Fibroblast of skin of left biceps (primary cell): ENCODE measurements at regions not wholly inside any gene's neighbourhood (a gene's known extent, or its start where the extent isn't known, plus 50 kb on each side); places are given as distances from the start of the nearest gene placed in this dataset.
"Not testable (repeated sequence)": the region's sequence is repeated elsewhere in the genome, so short reads cannot be mapped to it uniquely, and the experiment has no call there.

Experiments
- DNase-seq, 2 experiments: peaks; one replicate each; pipeline ENCODE4 v3.0.0-alpha.2; 2013; ENCODE audit warnings: low read depth in 2 of 2

DNA sequence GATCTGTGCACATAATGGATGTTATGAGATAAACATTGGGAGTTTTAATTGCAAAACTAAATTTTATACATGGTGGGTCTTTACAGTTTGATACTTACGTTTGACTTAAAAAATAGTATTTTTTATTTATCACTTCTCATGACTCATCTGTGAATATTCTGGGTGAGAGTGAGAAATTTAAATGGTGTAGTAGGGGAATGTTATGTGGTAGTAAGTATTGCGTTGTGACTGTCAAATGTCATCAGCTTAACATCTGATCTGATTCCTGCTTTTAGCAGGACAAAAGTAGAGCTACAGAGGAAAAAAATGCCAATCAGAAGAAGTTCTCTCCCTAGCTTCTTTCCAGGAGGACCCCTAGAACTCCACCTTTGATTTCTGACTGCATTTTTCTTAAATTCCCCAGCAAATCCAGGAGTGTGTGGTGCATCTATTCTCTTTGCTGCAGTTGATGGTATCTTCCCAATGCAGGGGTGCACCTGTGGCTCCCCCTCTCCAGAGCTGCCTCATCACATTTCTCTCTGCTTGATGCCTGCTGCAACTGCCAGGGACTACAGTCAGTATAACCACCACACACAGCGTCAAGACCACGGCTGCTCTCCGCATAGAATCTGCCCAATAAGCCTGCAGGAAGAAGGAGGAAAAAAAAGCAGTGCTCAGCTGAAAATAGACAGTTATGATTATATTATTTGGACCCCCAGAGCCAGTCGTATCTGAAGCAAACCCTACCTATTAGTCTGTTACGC is 151.3 kb upstream of the THUMPD2 start:
- DNase-seq = no peak

DNA sequence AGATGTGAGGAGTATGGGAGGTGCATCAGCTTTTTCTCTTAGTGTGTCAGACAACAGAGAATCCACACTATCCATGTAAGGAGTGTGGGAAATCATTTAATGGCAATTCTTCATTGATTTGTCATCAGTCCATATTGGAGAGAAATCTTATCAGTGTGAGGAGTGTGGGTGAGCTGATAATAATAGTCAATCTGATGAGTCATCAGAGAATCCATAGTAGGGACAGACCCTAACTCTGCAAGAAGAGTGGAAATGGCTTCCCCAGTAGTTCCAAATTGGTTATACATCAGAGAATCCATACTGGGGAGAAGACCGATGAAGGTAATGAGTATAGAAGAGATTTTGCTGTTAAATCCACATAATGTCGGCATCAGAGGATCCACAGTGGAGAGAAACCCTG is 150.5 kb upstream of the THUMPD2 start:
- no peak for DNase-seq

DNA sequence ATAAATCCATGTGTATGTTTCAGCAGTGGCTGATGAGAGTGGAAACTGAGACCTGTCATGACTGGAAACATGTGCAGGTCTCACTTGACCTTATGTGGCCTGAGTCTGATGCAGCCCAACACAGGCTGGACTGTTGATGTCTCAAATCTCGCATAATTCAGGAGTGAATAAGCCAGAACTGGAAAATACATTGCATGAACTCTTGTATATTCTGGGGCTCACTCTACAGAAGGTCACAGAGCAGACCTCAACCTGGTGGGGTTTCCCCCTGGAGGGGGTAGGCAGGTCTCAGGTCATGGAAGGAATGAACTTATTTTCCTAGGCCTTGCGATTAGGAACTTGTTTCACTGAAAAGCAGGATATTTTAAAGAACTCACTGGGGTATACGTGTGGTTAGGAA is 146.3 kb upstream of the THUMPD2 start:
- DNase-seq = no peak

DNA sequence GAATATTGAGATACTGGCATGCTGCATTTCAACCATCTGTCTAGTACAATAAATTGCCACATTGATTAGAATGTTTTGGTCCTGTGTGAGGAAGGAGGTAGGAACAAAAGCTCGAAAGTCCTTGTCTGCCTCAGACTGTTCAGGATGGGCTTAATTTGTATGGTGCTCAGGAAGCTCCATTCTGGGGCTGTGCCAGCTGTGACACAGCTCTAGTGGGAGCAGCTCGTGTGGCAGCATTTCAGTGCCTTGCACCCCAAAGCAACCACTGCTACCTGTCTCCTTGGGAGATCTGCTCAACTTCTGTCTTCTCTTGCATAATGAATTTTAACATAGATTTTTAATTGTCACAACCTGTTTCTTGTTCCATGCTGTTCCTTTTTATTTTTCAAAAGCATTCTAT is 144.4 kb upstream of the THUMPD2 start:
- no peak for DNase-seq

DNA sequence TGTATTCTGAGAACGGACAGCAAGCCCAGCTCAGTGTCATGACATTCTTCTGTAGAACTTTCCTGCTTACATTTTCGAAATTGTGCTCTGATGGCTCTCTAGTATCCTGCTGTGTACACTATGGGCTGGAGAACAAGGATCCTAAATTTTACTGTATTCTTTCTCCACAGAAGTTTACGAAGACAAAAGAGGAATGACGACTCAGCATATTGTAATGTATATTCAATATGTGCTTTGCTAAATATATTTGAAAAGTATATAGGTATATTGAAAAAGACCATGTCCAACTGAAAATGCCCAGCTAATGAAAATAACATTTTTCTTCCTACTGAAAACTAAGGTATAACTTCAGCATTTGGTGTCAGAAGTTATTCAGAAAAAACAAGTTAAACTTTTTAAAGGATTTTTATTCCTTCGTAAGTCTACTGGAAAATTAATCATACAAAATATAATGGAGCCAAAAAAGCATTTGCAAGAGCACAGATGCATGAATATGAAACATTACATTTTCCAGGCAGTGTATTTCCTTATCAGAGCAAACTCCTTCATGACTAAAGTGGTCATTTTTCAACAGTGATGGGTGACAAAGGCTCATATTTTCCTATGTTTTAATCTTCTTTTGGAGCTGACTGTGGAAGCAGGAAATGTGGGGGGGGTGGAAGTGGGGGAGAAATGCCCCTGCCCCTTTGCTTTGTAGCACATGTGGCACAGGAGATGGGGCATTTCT is 143.8 kb upstream of the THUMPD2 start:
- DNase-seq = no peak

DNA sequence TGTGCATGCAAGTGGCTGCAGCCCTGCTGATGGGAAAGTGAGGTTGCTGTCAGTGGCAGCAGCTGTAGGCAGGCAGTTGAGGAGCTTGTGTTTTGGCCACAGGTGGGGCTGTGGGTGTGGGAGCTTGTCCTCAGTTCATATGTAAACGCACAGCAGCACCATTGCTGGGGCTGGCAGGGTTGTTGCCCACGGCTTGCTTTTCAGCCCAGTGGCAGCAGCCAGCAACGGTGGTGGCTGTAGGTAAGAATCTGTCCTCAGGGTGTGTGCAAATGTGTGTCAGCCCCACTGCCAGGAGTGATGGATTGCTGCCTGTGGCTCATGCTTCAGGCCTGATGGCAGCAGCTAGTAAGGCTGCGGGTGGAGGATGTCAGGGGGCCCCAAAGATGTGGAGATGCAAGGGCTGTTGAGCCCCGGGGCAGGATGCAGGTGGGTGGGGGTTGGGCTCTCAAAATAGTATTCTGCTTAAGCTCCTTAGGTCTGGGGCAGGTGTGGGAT is 141.3 kb upstream of the THUMPD2 start:
- DNase-seq = no peak

DNA sequence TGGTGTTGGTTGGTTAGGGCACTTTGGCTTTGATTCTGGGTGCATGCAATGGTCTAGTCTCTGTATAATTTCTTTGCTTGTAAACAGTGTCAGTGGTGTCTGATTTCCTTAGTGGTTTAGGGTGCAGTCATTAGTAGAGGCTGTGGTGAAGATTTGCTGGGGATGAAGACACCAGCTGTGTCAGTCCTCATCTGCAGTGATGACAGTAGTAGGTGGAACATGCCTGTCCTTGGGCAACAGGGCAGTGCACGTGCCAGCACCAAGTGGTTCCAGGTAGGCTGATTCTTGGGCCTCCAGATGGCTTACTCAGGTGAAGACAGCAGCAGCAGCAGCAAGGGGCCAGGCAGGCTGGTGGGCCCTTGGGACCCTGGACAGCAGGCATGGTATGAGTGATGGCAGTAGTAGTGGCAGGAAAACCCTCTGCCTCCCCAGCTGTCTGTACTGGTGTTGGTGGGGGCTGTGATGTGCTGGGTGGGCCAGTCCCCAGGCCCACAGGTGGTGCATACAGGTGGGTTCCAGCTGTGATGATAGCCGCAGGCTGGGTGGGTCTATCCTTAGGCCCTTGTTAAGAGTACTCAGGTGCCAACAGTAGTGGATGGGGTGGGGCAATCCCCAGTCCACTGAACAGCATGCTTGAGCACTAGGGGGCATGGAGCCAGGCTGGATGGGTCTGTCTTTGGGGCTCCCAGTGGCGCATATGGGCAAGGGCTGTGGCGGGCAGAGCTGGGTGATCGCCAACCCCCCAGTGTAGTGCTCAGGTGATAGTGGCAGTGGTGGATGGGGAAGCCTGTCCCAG is 140.7 kb upstream of the THUMPD2 start:
- DNase-seq = no peak

DNA sequence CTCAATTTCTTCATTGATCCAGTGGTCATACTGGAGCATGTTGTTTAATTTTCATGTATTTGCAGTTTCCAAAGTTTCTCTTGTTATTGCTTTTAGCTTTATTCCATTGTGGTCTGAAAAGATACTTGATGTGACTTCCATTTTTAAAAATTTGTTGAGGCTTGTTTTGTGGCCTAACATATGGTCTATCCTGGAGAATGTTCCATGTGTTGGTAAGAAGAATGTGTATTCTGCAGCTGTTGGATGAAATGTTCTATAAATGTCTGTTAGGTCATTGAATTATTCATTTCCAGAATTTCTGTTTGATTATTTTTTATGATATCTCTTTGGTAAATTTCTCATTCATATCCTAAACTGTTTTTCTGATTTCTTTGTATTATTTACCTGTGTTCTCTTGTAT is 139.8 kb upstream of the THUMPD2 start:
- DNase-seq = no peak

DNA sequence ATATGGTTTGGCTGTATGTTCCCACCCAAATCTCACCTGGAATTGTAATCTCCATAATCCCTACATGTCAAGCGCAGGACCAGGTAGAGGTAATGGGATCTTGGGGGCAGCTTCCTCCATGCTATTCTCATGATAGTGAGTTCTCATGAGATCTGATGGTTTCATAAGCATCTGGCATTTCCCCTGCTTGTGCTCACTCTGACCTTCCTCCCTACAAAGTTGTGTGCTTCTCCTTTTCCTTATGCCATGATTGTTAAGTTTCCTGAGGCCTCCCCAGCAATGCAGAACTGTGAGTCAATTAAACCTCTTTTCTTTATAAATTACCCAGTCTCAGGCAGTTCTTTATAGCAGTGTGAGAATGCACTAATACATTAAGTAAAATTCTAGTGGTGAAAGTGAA is 138.3 kb upstream of the THUMPD2 start:
- not testable (repeated sequence) for DNase-seq

DNA sequence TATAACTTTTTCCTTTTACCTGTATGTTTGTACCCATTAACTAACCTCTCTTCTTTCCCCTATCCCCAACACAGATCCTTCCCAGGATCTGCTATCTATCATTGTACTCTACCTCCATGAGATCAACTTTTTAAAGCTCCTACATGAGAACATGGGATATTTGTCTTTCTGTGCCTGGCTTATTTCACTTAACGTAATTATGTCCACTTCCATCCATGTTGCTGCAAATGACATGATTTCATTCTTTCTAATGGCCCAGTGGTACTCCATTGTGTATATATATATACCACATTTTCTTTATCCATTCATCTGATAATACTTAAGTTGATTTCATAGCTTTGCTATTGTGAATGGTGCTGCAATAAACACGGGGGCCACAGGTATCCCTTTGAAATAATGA is 135.9 kb upstream of the THUMPD2 start:
- no peak for DNase-seq

DNA sequence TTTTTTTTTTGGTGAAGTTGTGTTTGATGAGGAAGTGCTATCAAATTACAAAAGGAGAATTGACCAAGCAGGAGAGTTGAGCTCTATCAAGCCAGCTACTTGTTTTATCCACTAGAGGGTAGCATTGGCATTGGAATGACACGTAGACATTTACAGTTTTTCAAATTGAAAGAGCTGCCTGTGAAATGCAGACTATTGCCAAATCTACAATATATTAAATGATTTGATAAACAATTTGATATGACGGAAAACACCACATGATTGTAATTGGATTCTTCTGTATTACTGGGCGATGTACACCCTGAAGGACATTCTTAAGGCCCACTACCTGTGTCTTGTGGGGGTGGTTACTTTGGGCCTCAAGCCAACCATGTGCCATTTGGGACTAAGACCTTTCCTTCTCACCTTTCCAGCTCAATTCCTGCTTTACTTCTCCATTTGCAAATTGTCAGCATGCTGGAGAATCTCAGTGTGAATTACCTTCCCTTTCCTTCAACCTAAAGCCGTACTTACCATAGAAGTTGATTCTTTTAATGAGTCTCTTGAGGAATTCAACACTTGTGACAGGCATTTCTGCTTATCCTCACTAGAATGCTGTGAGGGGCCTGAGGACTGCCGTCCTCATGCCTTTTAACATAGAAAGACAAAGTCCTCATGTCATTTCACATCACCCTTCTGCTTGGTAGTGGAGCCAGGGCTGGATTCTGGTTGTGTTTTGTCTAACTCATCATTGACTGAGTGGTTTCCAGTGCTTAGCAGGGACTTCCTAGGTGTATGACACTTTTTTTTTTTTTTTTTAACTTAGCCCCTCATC is 134.8 kb upstream of the THUMPD2 start:
- DNase-seq = peak; percentile 49 to 54

DNA sequence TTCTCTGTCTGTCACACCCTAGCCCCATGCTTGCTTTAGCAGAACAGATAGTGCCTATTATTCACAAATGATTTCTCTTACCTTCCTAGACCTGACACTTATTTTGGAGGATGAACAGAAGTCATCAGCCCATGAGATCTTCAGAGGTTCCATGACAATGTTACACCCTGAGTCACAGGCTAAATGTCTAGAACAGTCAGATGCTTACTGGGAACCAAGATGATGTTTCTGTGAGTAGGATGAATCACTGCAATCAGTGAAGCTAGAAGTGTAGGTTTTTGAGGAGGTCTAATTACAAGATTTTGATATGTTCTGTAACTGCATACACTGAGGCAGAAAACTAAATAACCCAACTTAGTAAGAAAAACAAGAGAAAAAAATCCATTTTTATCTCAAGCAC is 123.0 kb upstream of the THUMPD2 start:
- DNase-seq = peak; percentile 9 to 18

DNA sequence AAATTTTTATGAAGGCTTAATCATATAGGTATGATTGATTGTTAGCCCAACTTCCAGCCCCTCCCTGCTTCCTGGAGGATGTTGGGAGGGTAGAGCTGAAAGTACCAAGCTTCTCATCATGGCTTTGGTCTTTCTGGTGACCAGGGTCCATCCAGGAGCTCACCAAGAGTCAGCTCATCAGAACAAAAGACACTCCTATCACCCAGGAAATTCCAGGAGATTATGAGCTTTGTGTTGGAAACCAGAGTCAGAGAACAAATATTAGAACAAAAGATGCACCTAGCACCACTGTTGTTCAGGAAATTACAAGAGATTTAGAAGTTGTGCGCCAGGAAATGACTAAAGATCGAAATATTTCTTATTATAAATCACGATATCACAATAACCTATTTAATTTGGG is 119.9 kb upstream of the THUMPD2 start:
- DNase-seq = no peak

DNA sequence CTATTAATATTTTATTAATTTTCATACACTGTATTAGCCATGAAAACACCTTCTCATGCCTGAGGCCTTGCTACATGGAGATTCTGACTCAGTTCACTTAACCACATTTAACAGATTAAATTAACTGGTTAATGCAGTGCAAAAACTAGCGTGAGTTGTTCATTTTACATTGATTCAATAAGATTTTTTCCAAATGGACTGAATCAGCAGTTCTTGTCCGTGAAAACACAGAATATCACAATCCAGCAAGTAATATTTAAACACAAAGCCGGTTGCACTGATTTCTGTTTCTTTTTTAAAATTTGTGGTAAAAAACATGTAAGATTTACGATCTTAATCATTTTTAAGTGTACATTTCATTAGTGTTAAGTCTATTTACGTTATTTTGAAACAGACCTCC is 118.2 kb upstream of the THUMPD2 start:
- no peak for DNase-seq

DNA sequence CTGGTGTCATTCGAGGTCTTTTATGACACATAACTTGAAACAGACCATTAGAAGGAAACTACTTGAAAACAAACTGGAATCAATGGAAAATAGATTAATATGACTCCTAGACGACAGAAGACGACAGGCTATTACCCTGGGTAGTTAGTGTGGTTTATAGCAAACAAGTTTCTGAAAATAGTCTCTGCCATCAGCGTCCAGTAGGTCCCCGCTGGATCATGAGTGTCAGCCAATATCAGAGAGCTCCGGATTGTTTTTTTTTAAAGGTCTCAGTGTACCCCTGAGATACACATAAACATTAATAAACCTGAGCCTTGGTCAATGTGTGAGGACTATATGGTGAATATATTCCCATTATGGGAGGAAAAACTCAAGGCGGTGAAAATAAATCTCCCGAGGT is 115.0 kb upstream of the THUMPD2 start:
- no peak for DNase-seq

DNA sequence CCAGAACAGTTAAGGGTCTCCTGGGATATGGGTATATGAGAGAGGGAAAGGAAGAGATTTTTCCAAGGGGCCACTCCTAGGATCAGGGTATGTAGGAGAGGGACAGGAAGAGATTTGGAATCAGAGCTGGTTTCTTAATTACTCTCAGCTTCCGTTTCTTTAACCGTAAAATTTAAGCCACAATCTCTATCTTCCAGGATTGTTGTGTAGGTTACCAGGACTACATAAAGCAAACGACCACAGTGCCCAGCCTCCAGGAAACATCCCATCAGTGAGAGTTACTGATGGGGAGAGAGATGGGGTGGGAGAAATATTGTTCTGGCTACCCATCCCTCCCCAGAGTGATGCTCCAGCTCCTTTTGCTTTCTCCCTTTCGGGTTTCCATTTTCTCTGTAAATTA is 114.6 kb upstream of the THUMPD2 start:
- DNase-seq = no peak

DNA sequence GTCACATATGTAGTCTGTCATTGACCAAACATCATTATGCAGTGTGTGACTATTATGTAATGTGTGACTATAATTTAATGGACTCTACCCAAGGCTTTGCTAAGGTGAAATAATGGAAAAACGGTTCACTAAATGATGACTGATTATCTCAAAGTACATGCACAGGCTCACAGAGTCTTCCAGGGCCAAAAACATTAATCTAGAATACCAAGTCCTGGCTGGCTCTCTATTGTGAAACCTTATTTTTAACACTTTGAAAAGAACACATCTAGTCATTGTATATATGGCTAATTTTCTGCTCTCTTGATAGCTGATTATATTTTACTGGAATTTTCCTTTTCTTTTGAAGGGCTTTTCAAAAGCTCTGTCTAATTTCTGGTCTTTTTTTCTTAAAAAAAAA is 102.9 kb upstream of the THUMPD2 start:
- no peak for DNase-seq

DNA sequence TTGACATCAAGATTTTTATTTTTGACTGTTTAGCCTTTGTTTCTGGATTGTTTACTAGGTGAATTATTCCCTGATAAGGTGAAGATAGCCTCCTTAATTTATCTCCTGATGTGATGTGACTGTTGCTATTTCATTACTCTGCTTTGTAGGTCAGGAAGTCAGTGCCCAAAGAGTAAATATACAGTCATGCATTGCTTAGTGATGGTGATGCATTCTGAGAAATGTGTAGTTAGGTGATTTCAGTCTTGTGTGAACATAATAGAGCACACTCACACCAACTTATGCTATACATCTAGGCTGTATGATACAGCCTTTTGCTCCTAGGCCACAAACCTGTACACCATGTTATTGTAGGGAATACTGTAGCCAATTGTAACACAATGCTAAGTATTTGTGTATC is 102.4 kb upstream of the THUMPD2 start:
- no peak for DNase-seq

DNA sequence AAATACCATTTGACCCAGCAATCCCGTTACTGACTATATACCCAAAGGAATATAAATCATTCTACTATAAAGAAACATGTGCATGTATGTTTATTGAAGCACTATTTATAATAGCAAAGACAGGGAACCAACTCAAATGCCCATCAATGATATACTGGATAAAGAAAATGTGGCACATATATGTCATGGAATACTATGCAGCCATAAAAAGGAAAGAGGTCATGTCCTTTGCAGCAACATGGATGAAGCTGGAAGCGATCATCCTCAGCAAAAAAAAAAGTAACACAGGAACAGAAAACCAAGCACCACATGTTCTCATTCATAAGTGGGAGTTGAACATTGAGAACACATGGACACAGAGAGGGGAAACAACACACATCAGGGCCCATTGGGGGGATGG is 99.9 kb upstream of the THUMPD2 start:
- DNase-seq = not testable (repeated sequence)

DNA sequence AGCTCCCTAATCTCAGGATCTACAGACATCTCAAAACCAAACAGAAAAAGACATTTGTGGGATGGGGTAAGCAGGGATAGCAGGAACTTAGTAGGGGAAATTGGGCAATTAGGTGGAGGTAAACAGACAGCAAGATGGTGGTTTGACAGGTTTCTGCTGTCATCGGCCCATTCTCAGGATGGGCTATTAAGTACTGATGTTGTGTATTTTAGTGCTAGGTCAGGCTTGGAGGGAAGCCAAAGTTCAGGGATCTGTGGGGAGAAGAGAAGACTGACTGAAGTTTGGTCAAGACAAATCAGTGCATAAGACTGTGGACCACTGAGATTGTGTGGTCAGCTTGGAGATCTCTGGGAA is 96.8 kb upstream of the THUMPD2 start:
- DNase-seq = no peak

DNA sequence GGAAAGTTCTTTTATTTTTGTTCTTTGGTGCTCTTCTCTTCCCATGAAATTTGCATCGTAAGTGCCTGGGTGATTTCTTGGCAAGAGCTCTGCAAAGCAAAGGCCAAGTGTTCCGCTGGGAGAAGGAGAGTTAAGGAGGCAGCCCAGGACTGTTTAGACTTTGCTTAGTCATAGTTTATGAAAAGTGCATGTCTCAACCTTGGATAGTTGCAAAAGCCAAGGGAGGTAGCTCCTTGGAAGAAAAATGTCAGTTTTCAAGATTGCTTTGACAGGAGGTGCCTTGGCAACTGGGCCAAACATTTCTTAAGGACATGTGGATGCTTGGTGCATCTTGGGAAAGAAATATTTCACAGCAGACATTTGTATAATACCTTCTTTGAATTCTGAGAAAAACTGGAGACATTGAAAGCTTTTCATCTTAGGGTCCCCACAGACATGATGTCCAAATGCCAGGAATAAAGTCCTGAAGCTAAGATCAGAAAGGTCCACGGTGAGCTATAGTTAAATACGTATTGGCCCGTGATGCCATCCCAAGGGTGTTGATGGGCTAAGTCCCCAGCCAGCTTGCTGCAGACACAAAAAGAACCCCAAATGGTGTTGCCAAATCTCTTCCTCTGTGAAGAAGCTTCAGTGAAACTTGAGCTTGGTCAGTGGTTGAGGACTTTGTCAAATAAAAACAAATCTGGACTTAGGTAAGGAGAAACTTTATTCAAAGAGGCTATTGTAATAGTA is 96.3 kb upstream of the THUMPD2 start:
- peak; percentile 62 to 71 for DNase-seq
